HepG2 (cell line): ENCODE measurements at regions not wholly inside any gene's neighbourhood (a gene's known extent, or its start where the extent isn't known, plus 50 kb on each side); places are given as distances from the start of the nearest gene placed in this dataset.

Experiments
- ATAC-seq: fragments of 200-7000 bp; cut with Tn5 transposase; 3 replicates; pipeline ENCODE4 v1.9.1; 2020; ENCODE audit warnings: mild to moderate bottlenecking, moderate library complexity
- BruUV-seq: library from RNA; stranded (reverse); fragments of 400-500 nt; replicated peaks from 2 replicates; lab custom pipeline; 2021; lab: Mats Ljungman, UMichigan
- CTCF ChIA-PET: fragments of 300-600 bp; formaldehyde crosslinking; extraction: SDS; loops from one replicate; lab custom pipeline; 2021; ENCODE audit warnings: low total read pairs, inconsistent platforms, low intra/inter-chr PET ratio; lab: Yijun Ruan, JAX
- POLR2A ChIA-PET: fragments of 350-600 bp; sonication (Branson Sonifier 250); formaldehyde crosslinking; loops from one replicate; lab custom pipeline; 2020; ENCODE audit warnings: antibody characterized with exemption, inconsistent platforms; lab: Yijun Ruan, JAX
- DNase-seq: peaks from one replicate; pipeline ENCODE4 v3.0.0-alpha.2; 2015; ENCODE audit warnings: low spot score
- FAIRE-seq: peaks from 3 replicates; lab custom pipeline; 2011; peaks lifted over from hg19 to GRCh38; lab: Jason Lieb, UNC
- H2AFZ ChIP-seq: one replicate; pipeline ENCODE4 v1.6.1; 2011; ENCODE audit warnings: low read length, inconsistent platforms
- H3K27ac ChIP-seq: fragments of 300-600 bp; 3 replicates; pipeline ENCODE4 v1.8.0; 2011; ENCODE audit warnings: mixed run types, mild to moderate bottlenecking, mixed read lengths, low read length, inconsistent platforms; ENCODE audit not compliant: insufficient read depth; ENCODE audit errors: extremely low read length
- H3K27me3 ChIP-seq, 2 experiments: fragments of 200-600 bp in 1 of 2; 2 replicates in 1 of 2; 3 replicates in 1 of 2; pipeline versions ENCODE4 v1.6.0 to v1.8.0; 2011; ENCODE audit warnings: low read length in 2 of 2, mild to moderate bottlenecking in 2 of 2, moderate library complexity in 2 of 2, inconsistent platforms in 1 of 2; ENCODE audit not compliant: insufficient read depth in 2 of 2, control insufficient read depth in 1 of 2
- H3K36me3 ChIP-seq, 2 experiments: fragments of 200-600 bp in 1 of 2; replicated peaks in 1 of 2; 2 replicates in 1 of 2; 3 replicates in 1 of 2; pipeline versions ENCODE4 v1.5.1 to v1.8.0; 2011; ENCODE audit warnings: low read length in 2 of 2, inconsistent platforms in 1 of 2; ENCODE audit not compliant: insufficient read depth in 2 of 2, control insufficient read depth in 1 of 2
- H3K4me1 ChIP-seq: 2 replicates; pipeline ENCODE4 v1.5.1; 2012; ENCODE audit warnings: low read length, inconsistent platforms; ENCODE audit not compliant: insufficient read depth
- H3K4me2 ChIP-seq: 2 replicates; pipeline ENCODE4 v1.6.0; 2011; ENCODE audit warnings: low read depth, low read length, inconsistent platforms
- H3K4me3 ChIP-seq, 3 experiments: fragments of 200-600 bp in 1 of 3; sonication (generic), shearing (Covaris generic) in 1 of 3; replicated peaks in 1 of 3; 2 replicates each; pipeline ENCODE4 v1.5.1; 2011 to 2016; ENCODE audit warnings: low read length in 3 of 3, inconsistent platforms in 2 of 3, low read depth in 2 of 3, mild to moderate bottlenecking in 2 of 3, control low read depth in 1 of 3, mixed read lengths in 1 of 3; ENCODE audit not compliant: insufficient read depth in 1 of 3
- H3K79me2 ChIP-seq: one replicate; pipeline ENCODE4 v1.6.1; 2011; ENCODE audit warnings: low read length, inconsistent platforms; ENCODE audit not compliant: insufficient read depth
- H3K9ac ChIP-seq: 2 replicates; pipeline ENCODE4 v1.6.0; 2011; ENCODE audit warnings: mild to moderate bottlenecking, low read depth, low read length, inconsistent platforms; ENCODE audit not compliant: insufficient read depth
- H3K9me3 ChIP-seq: 2 replicates; pipeline ENCODE4 v1.5.1; 2012; ENCODE audit warnings: mild to moderate bottlenecking, low read length
- H4K20me1 ChIP-seq: 2 replicates; pipeline ENCODE4 v1.6.0; 2011; ENCODE audit warnings: inconsistent platforms, mild to moderate bottlenecking, low read length, moderate library complexity; ENCODE audit not compliant: insufficient read depth
- EZH2 ChIP-seq: conservative IDR thresholded peaks from 2 replicates; pipeline ENCODE4 v1.6.1; 2012; ENCODE audit warnings: mild to moderate bottlenecking, low read depth, low read length, moderate library complexity
- FOXM1 ChIP-seq: sonication (generic); formaldehyde crosslinking; IDR thresholded peaks from 2 replicates; pipeline ENCODE4 v1.5.0; 2020; ENCODE audit warnings: missing genetic modification reagents
- FOXP1 ChIP-seq, 2 experiments: fragments of 450-650 bp in 1 of 2; IDR thresholded peaks; 2 replicates each; pipeline ENCODE4 v1.6.1; 2017 to 2018; ENCODE audit warnings: antibody characterized with exemption in 1 of 2
- HNRNPL ChIP-seq: fragments of 200-400 bp; formaldehyde crosslinking; IDR thresholded peaks from 2 replicates; pipeline ENCODE4 v1.6.1; 2017; ENCODE audit warnings: mild to moderate bottlenecking, low read depth, low read length
- KAT8 ChIP-seq: IDR thresholded peaks from 2 replicates; pipeline ENCODE4 v1.6.1; 2016; ENCODE audit warnings: missing genetic modification reagents, missing compliant biosample characterization
- KDM2A ChIP-seq: sonication (generic); formaldehyde crosslinking; IDR thresholded peaks from 2 replicates; pipeline ENCODE4 v1.4.0; 2020; ENCODE audit warnings: low read depth, missing genetic modification reagents, borderline replicate concordance
- NFE2L1 ChIP-seq: sonication (generic); formaldehyde crosslinking; IDR thresholded peaks from 2 replicates; pipeline ENCODE4 v1.4.0; 2020; ENCODE audit warnings: missing genetic modification reagents, mild to moderate bottlenecking, borderline replicate concordance
- NFKBIZ ChIP-seq: IDR thresholded peaks from 2 replicates; pipeline ENCODE4 v1.6.1; 2018; ENCODE audit warnings: missing genetic modification reagents, missing compliant biosample characterization
- PAF1 ChIP-seq: IDR thresholded peaks from 2 replicates; pipeline ENCODE4 v1.6.1; 2016; ENCODE audit warnings: missing genetic modification reagents, missing compliant biosample characterization
- PAXIP1 ChIP-seq: sonication (generic); formaldehyde crosslinking; conservative IDR thresholded peaks from 2 replicates; pipeline ENCODE4 v1.4.0; 2020; ENCODE audit warnings: mild to moderate bottlenecking, missing genetic modification reagents, moderate library complexity
- POLR2G ChIP-seq: fragments of 200-400 bp; formaldehyde crosslinking; IDR thresholded peaks from 2 replicates; pipeline ENCODE4 v1.6.1; 2018; ENCODE audit warnings: mild to moderate bottlenecking, low read depth, low read length, moderate library complexity
- TAF15 ChIP-seq: fragments of 200-400 bp; formaldehyde crosslinking; IDR thresholded peaks from one replicate; pipeline ENCODE4 v1.6.1; 2018; ENCODE audit warnings: mild to moderate bottlenecking, low read depth, low read length; ENCODE audit not compliant: poor library complexity, severe bottlenecking
- ZNF446 ChIP-seq: sonication (generic); formaldehyde crosslinking; IDR thresholded peaks from 2 replicates; pipeline ENCODE4 v1.5.0; 2020; ENCODE audit warnings: mild to moderate bottlenecking, missing genetic modification reagents
- ZNF670 ChIP-seq: sonication (generic); formaldehyde crosslinking; IDR thresholded peaks from 2 replicates; pipeline ENCODE4 v1.8.0; 2022; ENCODE audit warnings: mild to moderate bottlenecking, missing genetic modification reagents, borderline replicate concordance
- ZNF674 ChIP-seq: sonication (generic); formaldehyde crosslinking; IDR thresholded peaks from 2 replicates; pipeline ENCODE4 v1.5.0; 2020; ENCODE audit warnings: low read depth, mild to moderate bottlenecking, missing genetic modification reagents
- ZNF678 ChIP-seq: sonication (generic); formaldehyde crosslinking; IDR thresholded peaks from 2 replicates; pipeline ENCODE4 v1.4.0; 2020; ENCODE audit warnings: mild to moderate bottlenecking, missing genetic modification reagents
- in situ Hi-C: cut with HindIII; loops from 2 replicates; pipeline ENCODE4 v1.10.0; 2017; ENCODE audit warnings: low pct_unique_long_range_greater_than_20kb; ENCODE audit not compliant: extremely low pct_ligation_motif_present
- intact Hi-C: fragments of 100-400 bp; cut with micrococcal nuclease; formaldehyde crosslinking; loops from one replicate; pipeline ENCODE4 v1.10.0; 2022; ENCODE audit not compliant: unreplicated experiment

- no peak for TF ChIP-seq KDM2A (CRISPR knock-in tag)
- TF ChIP-seq PAXIP1 = no peak
- TF ChIP-seq ZNF446 (CRISPR knock-in tag) = no peak
- TF ChIP-seq ZNF674 (CRISPR knock-in tag) = no peak
- no peak for TF ChIP-seq POLR2G
- no peak for TF ChIP-seq FOXM1
- TF ChIP-seq FOXP1 (IDR thresholded peaks at IDR 0.05) = no peak
- TF ChIP-seq FOXP1 (CRISPR knock-in tag; IDR thresholded peaks at IDR 0.05) = no peak
- TF ChIP-seq TAF15 = no peak
- TF ChIP-seq ZNF670 (CRISPR knock-in tag) = no peak
- TF ChIP-seq HNRNPL = no peak
- no peak for TF ChIP-seq ZNF678 (CRISPR knock-in tag)
- TF ChIP-seq EZH2 = no peak
- no peak for TF ChIP-seq NFKBIZ (CRISPR knock-in tag)
- no peak for TF ChIP-seq KAT8 (CRISPR knock-in tag)
- no peak for TF ChIP-seq NFE2L1
- no peak for TF ChIP-seq PAF1
- POLR2A ChIA-PET = no interaction called here
- no peak for FAIRE-seq
Observed at GRCh38 chrX:55815546-55815945, 98.0 kb downstream of the RRAGB start.

More at GRCh38 chrX:55815546-55815945, 98.0 kb downstream of the RRAGB start:
- no peaks in the 10 kb centered on the region for H3K4me1 ChIP-seq
- intact Hi-C loops (no loop called here), in situ Hi-C loops (no loop called here)
- no peaks in the 10 kb centered on the region for H4K20me1 ChIP-seq
- H3K27me3 ChIP-seq = no peaks in the 10 kb centered on the region
- no TSS peak for BruUV-seq
- CTCF ChIA-PET = no interaction called here
- no peaks in the 10 kb centered on the region for H3K9me3 ChIP-seq
- no peak overlapping the region for H2AFZ ChIP-seq
- H3K9ac ChIP-seq = no peak overlapping the region
- H3K79me2 ChIP-seq = no peaks in the 10 kb centered on the region
- no peak overlapping the region for H3K4me3 ChIP-seq
- H3K36me3 ChIP-seq = no peaks in the 10 kb centered on the region
- no peak overlapping the region for H3K4me2 ChIP-seq
- DNase-seq = no peak
- no peak for ATAC-seq
- H3K27ac ChIP-seq = no peak overlapping the region
